ENCODE measurements at regions not wholly inside any gene's neighbourhood (a gene's known extent, or its start where the extent isn't known, plus 50 kb on each side); places are given as distances from the start of the nearest gene placed in this dataset.
A peak's percentile ranks its signal among the peaks of the same experiment; 100 is the strongest.

DNA sequence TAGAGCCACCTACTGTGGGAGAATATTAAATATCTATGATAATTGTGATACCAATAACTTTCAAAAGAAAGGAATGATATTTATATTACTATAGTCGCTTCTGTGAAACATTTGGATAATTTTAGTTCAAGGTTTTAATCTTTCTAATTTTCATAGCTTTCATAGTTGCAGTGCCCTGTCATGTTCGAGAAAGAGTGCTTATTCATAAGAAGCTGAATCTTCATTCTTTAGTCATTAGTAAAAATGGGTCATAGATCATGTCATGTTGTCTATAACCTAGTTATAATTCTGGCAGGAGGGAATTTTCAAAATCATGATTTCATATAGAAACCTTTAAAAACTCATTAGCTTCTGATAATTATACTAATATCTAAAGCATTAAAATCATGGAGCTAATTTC, 685.6 kb downstream of the CETN3 start:
- H3K14ac ChIP-seq (ENCODE audit: low read length), result no peak overlapping the region
- H4K8ac ChIP-seq (ENCODE audit: low read depth, low read length), result no peak overlapping the region
- no peaks in the 10 kb centered on the region for H3K9me3 ChIP-seq (replicated peaks in 1 of 2; ENCODE audit: control insufficient read depth in 2 of 2, insufficient read depth in 1 of 2, low read depth in 1 of 2, low read length in 2 of 2)
- no peak overlapping the region for H3K9ac ChIP-seq (ENCODE audit: low read depth, low read length, poor library complexity)
- no peak overlapping the region for H3K4me3 ChIP-seq (ENCODE audit: low read length in 2 of 2)
- H2BK12ac ChIP-seq (ENCODE audit: low read length), result no peak overlapping the region
- H3K4me2 ChIP-seq (ENCODE audit: insufficient read depth, low read length, poor library complexity, severe bottlenecking), result no peak overlapping the region
- no peak overlapping the region for H2AK5ac ChIP-seq (ENCODE audit: low read depth, low read length)
- H3K4ac ChIP-seq (ENCODE audit: low read length), result no peak overlapping the region
- H2BK15ac ChIP-seq (ENCODE audit: low read length), result no peak overlapping the region
- no CpG with 5 or more reads among the region's 2 CpGs for WGBS, 2 donors (ENCODE audit: extremely low coverage in 2 of 2, insufficient read length in 2 of 2, insufficient replicate concordance in 1 of 2)
- peaks cover 0 to 6% of the 10 kb centered on the region in 2 donors for H3K4me1 ChIP-seq (ENCODE audit: control insufficient read depth in 2 of 2, insufficient read depth in 1 of 2, low read depth in 1 of 2, low read length in 2 of 2)
- H3K23ac ChIP-seq (ENCODE audit: low read depth, low read length, poor library complexity), result no peak overlapping the region
- no peak for DNase-seq (ENCODE audit: low spot score)
- H3K18ac ChIP-seq (ENCODE audit: low read length), result no peak overlapping the region
- H2BK5ac ChIP-seq (ENCODE audit: low read length), result no peak overlapping the region
- no peak overlapping the region for H4K91ac ChIP-seq (ENCODE audit: low read depth, low read length, poor library complexity)
- H2AFZ ChIP-seq (ENCODE audit: low read length), result no peak overlapping the region
- no peaks in the 10 kb centered on the region for H3K36me3 ChIP-seq (replicated peaks in 1 of 2; ENCODE audit: control insufficient read depth in 2 of 2, insufficient read depth in 2 of 2, low read length in 2 of 2)
- H2BK120ac ChIP-seq (ENCODE audit: low read depth, low read length), result no peak overlapping the region
- H3K79me1 ChIP-seq (ENCODE audit: low read depth, low read length), result no peaks in the 10 kb centered on the region
- no peaks in the 10 kb centered on the region for H3K27me3 ChIP-seq (ENCODE audit: control insufficient read depth in 3 of 3, insufficient read depth in 3 of 3, low read depth in 1 of 3, low read length in 3 of 3)
- H3K27ac ChIP-seq (replicated peaks; ENCODE audit: low read length), result no peak overlapping the region

DNA sequence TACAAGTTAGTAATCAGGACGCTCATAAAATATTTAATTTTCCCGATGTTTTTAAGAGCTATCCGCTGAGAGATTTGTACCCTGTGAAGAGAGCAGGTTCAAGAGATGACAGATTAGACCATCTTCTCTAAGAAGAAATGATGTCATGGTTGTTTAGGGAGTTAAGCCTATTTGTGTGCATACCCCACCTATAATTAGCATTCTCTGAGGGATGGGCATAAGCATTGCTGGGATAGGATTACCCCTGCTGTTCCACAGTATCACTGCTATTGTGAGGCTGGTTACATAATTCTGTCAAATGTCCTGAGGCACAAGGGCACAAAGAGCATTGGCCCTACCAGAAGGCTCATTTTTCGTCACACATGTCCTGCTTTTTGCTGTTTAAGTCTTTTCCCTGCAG, 687.0 kb downstream of the CETN3 start:
- no peak overlapping the region for H3K14ac ChIP-seq (ENCODE audit: low read length)
- H3K4me1 ChIP-seq (ENCODE audit: control insufficient read depth in 2 of 2, insufficient read depth in 1 of 2, low read depth in 1 of 2, low read length in 2 of 2), result no peaks in the 10 kb centered on the region
- no peak overlapping the region for H3K18ac ChIP-seq (ENCODE audit: low read length)
- no peak overlapping the region for H3K23ac ChIP-seq (ENCODE audit: low read depth, low read length, poor library complexity)
- DNase-seq (ENCODE audit: low spot score), result no peak
- H3K4me3 ChIP-seq (ENCODE audit: low read length in 2 of 2), result no peak overlapping the region
- H3K36me3 ChIP-seq (replicated peaks in 1 of 2; ENCODE audit: control insufficient read depth in 2 of 2, insufficient read depth in 2 of 2, low read length in 2 of 2), result no peaks in the 10 kb centered on the region
- no peak overlapping the region for H3K4ac ChIP-seq (ENCODE audit: low read length)
- no peak overlapping the region for H2BK120ac ChIP-seq (ENCODE audit: low read depth, low read length)
- no peak overlapping the region for H3K4me2 ChIP-seq (ENCODE audit: insufficient read depth, low read length, poor library complexity, severe bottlenecking)
- no peak overlapping the region for H2AFZ ChIP-seq (ENCODE audit: low read length)
- no peak overlapping the region for H2BK5ac ChIP-seq (ENCODE audit: low read length)
- H4K8ac ChIP-seq (ENCODE audit: low read depth, low read length), result no peak overlapping the region
- H2AK5ac ChIP-seq (ENCODE audit: low read depth, low read length), result no peak overlapping the region
- H2BK15ac ChIP-seq (ENCODE audit: low read length), result no peak overlapping the region
- H3K9me3 ChIP-seq (replicated peaks in 1 of 2; ENCODE audit: control insufficient read depth in 2 of 2, insufficient read depth in 1 of 2, low read depth in 1 of 2, low read length in 2 of 2), result no peaks in the 10 kb centered on the region
- H4K91ac ChIP-seq (ENCODE audit: low read depth, low read length, poor library complexity), result no peak overlapping the region
- H3K27ac ChIP-seq (replicated peaks; ENCODE audit: low read length), result no peak overlapping the region
- no peak overlapping the region for H3K9ac ChIP-seq (ENCODE audit: low read depth, low read length, poor library complexity)
- H3K27me3 ChIP-seq (ENCODE audit: control insufficient read depth in 3 of 3, insufficient read depth in 3 of 3, low read depth in 1 of 3, low read length in 3 of 3), result no peaks in the 10 kb centered on the region
- no peaks in the 10 kb centered on the region for H3K79me1 ChIP-seq (ENCODE audit: low read depth, low read length)
- no peak overlapping the region for H2BK12ac ChIP-seq (ENCODE audit: low read length)
- WGBS, 2 donors (ENCODE audit: extremely low coverage in 2 of 2, insufficient read length in 2 of 2, insufficient replicate concordance in 1 of 2), result no CpG with 5 or more reads among the region's 4 CpGs

DNA sequence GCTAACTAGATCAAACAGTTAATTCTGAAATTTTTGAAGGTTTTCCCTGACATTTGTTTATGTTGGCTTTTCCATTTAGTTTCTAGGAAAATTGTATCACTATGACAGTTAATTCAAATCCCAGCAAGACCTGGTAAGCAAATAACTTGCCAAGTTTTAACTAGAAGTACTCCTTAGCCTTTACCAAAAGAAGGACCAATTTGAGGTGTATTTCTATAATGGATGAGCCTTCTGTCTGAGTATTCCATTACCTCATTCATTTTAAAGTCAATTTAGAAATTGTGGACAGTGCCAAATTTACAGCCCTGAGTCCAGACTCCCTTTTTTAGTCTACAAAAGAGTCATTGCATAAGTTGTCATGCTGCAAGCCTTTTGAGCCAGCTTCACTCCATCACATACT, 687.6 kb downstream of the CETN3 start:
- H3K36me3 ChIP-seq (replicated peaks in 1 of 2; ENCODE audit: control insufficient read depth in 2 of 2, insufficient read depth in 2 of 2, low read length in 2 of 2), result no peaks in the 10 kb centered on the region
- H4K91ac ChIP-seq (ENCODE audit: low read depth, low read length, poor library complexity), result no peak overlapping the region
- H2BK12ac ChIP-seq (ENCODE audit: low read length), result no peak overlapping the region
- no peak overlapping the region for H2AK5ac ChIP-seq (ENCODE audit: low read depth, low read length)
- H3K4me1 ChIP-seq (ENCODE audit: control insufficient read depth in 2 of 2, insufficient read depth in 1 of 2, low read depth in 1 of 2, low read length in 2 of 2), result no peaks in the 10 kb centered on the region
- no peak overlapping the region for H3K23ac ChIP-seq (ENCODE audit: low read depth, low read length, poor library complexity)
- H2BK15ac ChIP-seq (ENCODE audit: low read length), result no peak overlapping the region
- no peak overlapping the region for H3K9ac ChIP-seq (ENCODE audit: low read depth, low read length, poor library complexity)
- H4K8ac ChIP-seq (ENCODE audit: low read depth, low read length), result no peak overlapping the region
- H3K27me3 ChIP-seq (ENCODE audit: control insufficient read depth in 3 of 3, insufficient read depth in 3 of 3, low read depth in 1 of 3, low read length in 3 of 3), result no peaks in the 10 kb centered on the region
- no peak for DNase-seq (ENCODE audit: low spot score)
- H3K4me2 ChIP-seq (ENCODE audit: insufficient read depth, low read length, poor library complexity, severe bottlenecking), result no peak overlapping the region
- no peak overlapping the region for H3K18ac ChIP-seq (ENCODE audit: low read length)
- H3K27ac ChIP-seq (replicated peaks; ENCODE audit: low read length), result no peak overlapping the region
- H2BK5ac ChIP-seq (ENCODE audit: low read length), result no peak overlapping the region
- peak overlapping the region; percentile 10 for H2AFZ ChIP-seq (ENCODE audit: low read length)
- no peaks in the 10 kb centered on the region for H3K9me3 ChIP-seq (replicated peaks in 1 of 2; ENCODE audit: control insufficient read depth in 2 of 2, insufficient read depth in 1 of 2, low read depth in 1 of 2, low read length in 2 of 2)
- no peak overlapping the region for H2BK120ac ChIP-seq (ENCODE audit: low read depth, low read length)
- no peaks in the 10 kb centered on the region for H3K79me1 ChIP-seq (ENCODE audit: low read depth, low read length)
- no peak overlapping the region for H3K4me3 ChIP-seq (ENCODE audit: low read length in 2 of 2)
- H3K14ac ChIP-seq (ENCODE audit: low read length), result no peak overlapping the region
- no peak overlapping the region for H3K4ac ChIP-seq (ENCODE audit: low read length)

DNA sequence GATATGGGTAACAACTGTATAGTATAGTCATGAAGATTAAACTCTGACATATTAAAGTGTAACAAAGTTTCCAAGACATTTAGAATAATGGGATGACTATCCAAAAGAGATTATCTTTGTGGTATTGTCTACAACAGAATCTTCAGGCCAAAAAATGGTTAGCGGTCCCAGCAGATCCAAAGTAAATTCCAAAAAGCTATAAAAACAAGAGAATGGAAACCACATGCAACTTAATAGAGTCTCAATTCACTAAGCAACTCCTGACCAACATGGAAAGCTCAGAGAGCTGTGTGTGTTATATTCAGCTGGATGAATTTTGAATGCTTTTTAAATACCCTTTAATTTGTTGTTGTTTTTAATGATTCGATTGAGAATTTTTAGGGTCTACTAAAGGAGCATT, 688.2 kb downstream of the CETN3 start:
- Histone ChIP-seq H3K4me2 (ENCODE audit: insufficient read depth, low read length, poor library complexity, severe bottlenecking) (no peak overlapping the region), H3K9ac (ENCODE audit: low read depth, low read length, poor library complexity) (no peak overlapping the region), H3K36me3 (replicated peaks in 1 of 2; ENCODE audit: control insufficient read depth in 2 of 2, insufficient read depth in 2 of 2, low read length in 2 of 2) (no peaks in the 10 kb centered on the region), H3K14ac (ENCODE audit: low read length) (no peak overlapping the region), H3K18ac (ENCODE audit: low read length) (no peak overlapping the region), H2BK15ac (ENCODE audit: low read length) (no peak overlapping the region), H3K27me3 (ENCODE audit: control insufficient read depth in 3 of 3, insufficient read depth in 3 of 3, low read depth in 1 of 3, low read length in 3 of 3) (no peaks in the 10 kb centered on the region), H4K8ac (ENCODE audit: low read depth, low read length) (no peak overlapping the region), H2BK12ac (ENCODE audit: low read length) (no peak overlapping the region), H3K79me1 (ENCODE audit: low read depth, low read length) (no peaks in the 10 kb centered on the region), H3K9me3 (replicated peaks in 1 of 2; ENCODE audit: control insufficient read depth in 2 of 2, insufficient read depth in 1 of 2, low read depth in 1 of 2, low read length in 2 of 2) (no peaks in the 10 kb centered on the region), H3K4ac (ENCODE audit: low read length) (no peak overlapping the region), H3K4me1 (ENCODE audit: control insufficient read depth in 2 of 2, insufficient read depth in 1 of 2, low read depth in 1 of 2, low read length in 2 of 2) (no peaks in the 10 kb centered on the region), H2AK5ac (ENCODE audit: low read depth, low read length) (no peak overlapping the region), H3K4me3 (ENCODE audit: low read length in 2 of 2) (no peak overlapping the region), H2BK120ac (ENCODE audit: low read depth, low read length) (no peak overlapping the region), H2BK5ac (ENCODE audit: low read length) (no peak overlapping the region), H3K27ac (replicated peaks; ENCODE audit: low read length) (no peak overlapping the region), H2AFZ (ENCODE audit: low read length) (no peak overlapping the region), H3K23ac (ENCODE audit: low read depth, low read length, poor library complexity) (no peak overlapping the region), H4K91ac (ENCODE audit: low read depth, low read length, poor library complexity) (no peak overlapping the region)
- no peak for DNase-seq (ENCODE audit: low spot score)
- WGBS, 2 donors (ENCODE audit: extremely low coverage in 2 of 2, insufficient read length in 2 of 2, insufficient replicate concordance in 1 of 2), result no CpG with 5 or more reads among the region's 2 CpGs

Data from neuronal stem cell (in vitro differentiated cells).